Neural cell (in vitro differentiated cells): ENCODE measurements at regions not wholly inside any gene's neighbourhood (a gene's known extent, or its start where the extent isn't known, plus 50 kb on each side); places are given as distances from the start of the nearest gene placed in this dataset.

Source experiments
- H2AFZ ChIP-seq: fragments of 200-600, 300-800 bp; sonication (generic), shearing (Covaris generic); 2 replicates; pipeline ENCODE4 v1.6.0; 2014; ENCODE audit warnings: low read depth, mild to moderate bottlenecking, antibody characterized with exemption, low read length, moderate library complexity
- H3F3A ChIP-seq: fragments of 200-600 bp; shearing (Covaris generic); 2 replicates; pipeline ENCODE4 v1.6.1; 2016; ENCODE audit warnings: mild to moderate bottlenecking, moderate library complexity, mixed read lengths, antibody characterized with exemption, low read length; ENCODE audit not compliant: insufficient read depth, poor library complexity, severe bottlenecking
- H3K27ac ChIP-seq: fragments of 200-600, 300-800 bp; sonication (generic), shearing (Covaris generic); 2 replicates; pipeline ENCODE4 v1.5.1; 2014; ENCODE audit warnings: mild to moderate bottlenecking, low read length, moderate library complexity
- H3K27me3 ChIP-seq: fragments of 300-800, 200-600 bp; sonication (generic), shearing (Covaris generic); 2 replicates; pipeline ENCODE4 v1.6.0; 2014; ENCODE audit warnings: mild to moderate bottlenecking, low read depth, low read length, moderate library complexity; ENCODE audit not compliant: insufficient read depth
- H3K36me3 ChIP-seq: fragments of 300-800, 200-600 bp; sonication (generic), shearing (Covaris generic); 2 replicates; pipeline ENCODE4 v1.5.1; 2014; ENCODE audit warnings: mild to moderate bottlenecking, antibody characterized with exemption, low read length, moderate library complexity; ENCODE audit not compliant: insufficient read depth
- H3K4me2 ChIP-seq: fragments of 300-800, 200-600 bp; sonication (generic), shearing (Covaris generic); 2 replicates; pipeline ENCODE4 v1.6.0; 2014; ENCODE audit warnings: mild to moderate bottlenecking, low read length
- H3K4me3 ChIP-seq: fragments of 300-800, 200-600 bp; sonication (generic), shearing (Covaris generic); 2 replicates; pipeline ENCODE4 v1.5.1; 2014; ENCODE audit warnings: mild to moderate bottlenecking, low read length, moderate library complexity
- H3K79me2 ChIP-seq: fragments of 200-600 bp; shearing (Covaris generic); replicated peaks from 2 replicates; pipeline ENCODE4 v1.6.0; 2014; ENCODE audit warnings: mild to moderate bottlenecking, low read length, moderate library complexity; ENCODE audit not compliant: insufficient read depth
- H3K9ac ChIP-seq: fragments of 300-800, 200-600 bp; sonication (generic), shearing (Covaris generic); 2 replicates; pipeline ENCODE4 v1.6.1; 2016; ENCODE audit warnings: mild to moderate bottlenecking, low read length, mixed read lengths
- H3K9me2 ChIP-seq: fragments of 200-600 bp; shearing (Covaris generic); 2 replicates; pipeline ENCODE4 v1.6.1; 2016; ENCODE audit warnings: mild to moderate bottlenecking, low read length, mixed read lengths; ENCODE audit not compliant: insufficient read depth
- H3K9me3 ChIP-seq: fragments of 200-600, 300-800 bp; sonication (generic), shearing (Covaris generic); 2 replicates; pipeline ENCODE4 v1.6.1; 2016; ENCODE audit warnings: mild to moderate bottlenecking, mixed run types, low read length, moderate library complexity, mixed read lengths
- H4K20me1 ChIP-seq: fragments of 200-600 bp; shearing (Covaris generic); 2 replicates; pipeline ENCODE4 v1.6.1; 2016; ENCODE audit warnings: mild to moderate bottlenecking, mixed run types; ENCODE audit not compliant: insufficient read depth
- EP300 ChIP-seq: fragments of 450-650 bp; conservative IDR thresholded peaks from 2 replicates; pipeline ENCODE4 v1.6.1; 2014; ENCODE audit warnings: antibody characterized with exemption, mild to moderate bottlenecking, moderate library complexity; ENCODE audit not compliant: poor library complexity, severe bottlenecking
- EZH2 ChIP-seq: fragments of 200-600, 300-800 bp; shearing (Covaris generic), sonication (generic); IDR thresholded peaks from 2 replicates; pipeline ENCODE4 v1.6.1; 2014; ENCODE audit warnings: antibody characterized with exemption, low read length, borderline replicate concordance, mild to moderate bottlenecking; ENCODE audit not compliant: insufficient read depth, poor library complexity, severe bottlenecking
- MXI1 ChIP-seq: fragments of 450-650 bp; conservative IDR thresholded peaks from 2 replicates; pipeline ENCODE4 v1.6.1; 2014; ENCODE audit warnings: antibody characterized with exemption, mild to moderate bottlenecking; ENCODE audit not compliant: poor library complexity, severe bottlenecking
- POLR2AphosphoS5 ChIP-seq: IDR thresholded peaks from 2 replicates; pipeline ENCODE4 v1.6.1; 2012
- RAD21 ChIP-seq: fragments of 450-650 bp; conservative IDR thresholded peaks from 2 replicates; pipeline ENCODE4 v1.6.1; 2014; ENCODE audit warnings: antibody characterized with exemption, mild to moderate bottlenecking, moderate library complexity
- SMC3 ChIP-seq: fragments of 450-650 bp; conservative IDR thresholded peaks from 2 replicates; pipeline ENCODE4 v1.6.1; 2014; ENCODE audit warnings: antibody characterized with exemption, mild to moderate bottlenecking, moderate library complexity; ENCODE audit not compliant: poor library complexity
- TAF1 ChIP-seq: IDR thresholded peaks from 2 replicates; pipeline ENCODE4 v1.6.1; 2012; ENCODE audit warnings: low read depth
- TF ChIP-seq, protein P1 (sequence below): IDR thresholded peaks from 2 replicates; pipeline ENCODE4 v1.6.1; 2012; ENCODE audit warnings: borderline replicate concordance
- TF ChIP-seq, protein P2 (sequence below): fragments of 450-650 bp; IDR thresholded peaks from 2 replicates; pipeline ENCODE4 v1.5.1; 2014; ENCODE audit warnings: antibody characterized with exemption, mild to moderate bottlenecking, moderate library complexity; ENCODE audit not compliant: poor library complexity, severe bottlenecking

DNA sequence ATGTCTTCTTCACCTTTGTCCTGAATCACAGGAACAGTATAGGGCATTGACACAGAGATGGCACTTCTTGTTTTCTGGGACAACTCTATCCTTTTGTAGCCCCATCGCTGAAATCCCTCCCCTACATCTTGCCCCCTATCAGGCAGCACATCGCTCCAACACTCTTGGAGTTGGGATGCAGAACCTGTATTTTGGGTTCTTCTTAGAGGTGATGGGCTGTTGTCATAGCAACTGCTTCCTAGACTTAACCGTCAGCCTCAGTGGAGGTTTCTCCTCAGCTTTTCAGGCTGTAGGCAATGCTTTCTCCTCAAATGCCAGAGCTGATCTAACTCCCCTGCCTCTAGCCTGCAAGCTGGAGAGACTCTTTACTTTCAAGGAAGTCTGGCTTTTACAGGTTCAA, 99.9 kb upstream of the SPRED2 start:
- H3K27me3 ChIP-seq = no peaks in the 10 kb centered on the region
- H3K9me2 ChIP-seq = no peaks in the 10 kb centered on the region
- no peak for TF ChIP-seq MXI1
- H3K79me2 ChIP-seq = no peaks in the 10 kb centered on the region
- no peak overlapping the region for H3K4me3 ChIP-seq
- no peaks in the 10 kb centered on the region for H3K36me3 ChIP-seq
- H3K4me2 ChIP-seq = no peak overlapping the region
- H2AFZ ChIP-seq = no peak overlapping the region
- no peak overlapping the region for H3K27ac ChIP-seq
- no peaks in the 10 kb centered on the region for H3F3A ChIP-seq
- no peak overlapping the region for H3K9ac ChIP-seq
- H4K20me1 ChIP-seq = no peaks in the 10 kb centered on the region
- H3K9me3 ChIP-seq = no peaks in the 10 kb centered on the region

DNA sequence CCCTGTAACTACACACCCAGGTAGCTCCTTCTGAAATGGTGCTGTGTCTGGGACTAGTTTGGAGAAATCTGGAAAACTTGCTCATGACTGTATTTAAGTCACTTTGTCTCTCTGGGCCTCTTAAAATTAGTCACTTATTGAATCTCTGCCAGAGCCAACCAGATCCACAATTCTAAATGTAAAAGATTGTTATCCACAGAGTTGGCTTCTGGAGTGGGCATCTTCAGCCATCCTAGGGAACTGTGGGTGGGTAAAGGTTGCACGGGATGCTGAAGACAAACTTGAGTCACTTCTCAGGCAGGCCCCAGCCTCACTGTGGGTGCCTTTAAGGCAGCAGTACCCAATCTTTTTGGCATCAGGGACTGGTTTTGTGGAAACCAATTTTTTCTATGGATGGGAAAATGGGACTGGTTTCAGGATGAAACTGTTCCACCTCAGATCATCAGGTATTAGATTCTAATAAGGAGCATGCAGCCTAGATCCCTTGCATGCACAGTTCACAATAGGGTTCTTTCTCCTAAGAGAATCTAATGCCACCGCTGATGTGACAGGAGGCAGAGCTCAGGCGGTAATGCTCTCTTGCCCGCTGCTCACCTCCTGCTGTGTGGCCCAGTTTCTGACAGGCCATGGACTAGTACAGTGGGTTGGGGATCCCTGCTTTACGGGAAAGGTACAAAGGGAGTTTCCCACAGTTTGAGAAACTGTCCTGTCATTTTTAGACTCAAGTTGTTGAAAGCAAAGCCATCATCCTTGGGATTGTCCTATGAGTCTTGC, 98.3 kb upstream of the SPRED2 start:
- TF ChIP-seq EZH2 (no peak), RAD21 (no peak), TAF1 (no peak), MXI1 (no peak), SMC3 (no peak), POLR2AphosphoS5 (no peak)
- TF ChIP-seq, protein P1, sequence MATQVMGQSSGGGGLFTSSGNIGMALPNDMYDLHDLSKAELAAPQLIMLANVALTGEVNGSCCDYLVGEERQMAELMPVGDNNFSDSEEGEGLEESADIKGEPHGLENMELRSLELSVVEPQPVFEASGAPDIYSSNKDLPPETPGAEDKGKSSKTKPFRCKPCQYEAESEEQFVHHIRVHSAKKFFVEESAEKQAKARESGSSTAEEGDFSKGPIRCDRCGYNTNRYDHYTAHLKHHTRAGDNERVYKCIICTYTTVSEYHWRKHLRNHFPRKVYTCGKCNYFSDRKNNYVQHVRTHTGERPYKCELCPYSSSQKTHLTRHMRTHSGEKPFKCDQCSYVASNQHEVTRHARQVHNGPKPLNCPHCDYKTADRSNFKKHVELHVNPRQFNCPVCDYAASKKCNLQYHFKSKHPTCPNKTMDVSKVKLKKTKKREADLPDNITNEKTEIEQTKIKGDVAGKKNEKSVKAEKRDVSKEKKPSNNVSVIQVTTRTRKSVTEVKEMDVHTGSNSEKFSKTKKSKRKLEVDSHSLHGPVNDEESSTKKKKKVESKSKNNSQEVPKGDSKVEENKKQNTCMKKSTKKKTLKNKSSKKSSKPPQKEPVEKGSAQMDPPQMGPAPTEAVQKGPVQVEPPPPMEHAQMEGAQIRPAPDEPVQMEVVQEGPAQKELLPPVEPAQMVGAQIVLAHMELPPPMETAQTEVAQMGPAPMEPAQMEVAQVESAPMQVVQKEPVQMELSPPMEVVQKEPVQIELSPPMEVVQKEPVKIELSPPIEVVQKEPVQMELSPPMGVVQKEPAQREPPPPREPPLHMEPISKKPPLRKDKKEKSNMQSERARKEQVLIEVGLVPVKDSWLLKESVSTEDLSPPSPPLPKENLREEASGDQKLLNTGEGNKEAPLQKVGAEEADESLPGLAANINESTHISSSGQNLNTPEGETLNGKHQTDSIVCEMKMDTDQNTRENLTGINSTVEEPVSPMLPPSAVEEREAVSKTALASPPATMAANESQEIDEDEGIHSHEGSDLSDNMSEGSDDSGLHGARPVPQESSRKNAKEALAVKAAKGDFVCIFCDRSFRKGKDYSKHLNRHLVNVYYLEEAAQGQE = no peak
- Histone ChIP-seq H3K9ac (no peak overlapping the region), H3F3A (no peaks in the 10 kb centered on the region), H4K20me1 (no peaks in the 10 kb centered on the region), H3K36me3 (no peaks in the 10 kb centered on the region), H3K79me2 (no peaks in the 10 kb centered on the region), H3K27me3 (no peaks in the 10 kb centered on the region), H3K9me2 (no peaks in the 10 kb centered on the region), H3K4me3 (no peak overlapping the region), H3K4me2 (no peak overlapping the region), H3K27ac (no peak overlapping the region), H2AFZ (no peak overlapping the region), H3K9me3 (no peaks in the 10 kb centered on the region)

DNA sequence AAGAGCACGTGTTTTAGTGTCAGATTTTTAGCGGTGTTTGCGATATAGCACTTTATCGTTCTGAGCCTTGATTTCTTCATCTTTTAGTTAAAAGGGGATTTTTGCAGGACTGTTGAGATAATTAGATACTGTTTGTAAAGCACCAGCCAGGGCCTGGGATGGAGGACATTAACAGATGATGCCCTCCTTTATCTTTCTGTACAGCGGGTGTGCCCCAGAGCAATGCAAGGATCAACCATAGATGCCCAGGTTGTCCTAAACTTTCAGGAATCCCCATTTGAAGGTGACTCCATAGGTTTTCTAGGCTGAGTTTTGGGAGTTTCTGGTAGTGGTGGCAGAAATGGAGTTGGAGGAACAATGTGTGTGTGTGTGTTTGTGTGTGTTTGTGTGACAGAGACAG, 97.0 kb upstream of the SPRED2 start:
- H3K9me2 ChIP-seq = no peaks in the 10 kb centered on the region

More for the DNA sequence above, 97.0 kb upstream of the SPRED2 start:
- Histone ChIP-seq H3K27me3 (no peaks in the 10 kb centered on the region), H4K20me1 (no peaks in the 10 kb centered on the region), H3F3A (no peaks in the 10 kb centered on the region), H3K79me2 (no peaks in the 10 kb centered on the region), H2AFZ (no peak overlapping the region), H3K9me3 (no peaks in the 10 kb centered on the region), H3K9ac (no peak overlapping the region), H3K4me2 (no peak overlapping the region), H3K27ac (no peak overlapping the region), H3K36me3 (no peaks in the 10 kb centered on the region), H3K4me3 (no peak overlapping the region)
- TF ChIP-seq, protein P1 = no peak
- TF ChIP-seq EZH2 = no peak
- no peak for TF ChIP-seq RAD21
- TF ChIP-seq POLR2AphosphoS5 = no peak
- no peak for TF ChIP-seq TAF1
- TF ChIP-seq SMC3 = no peak
- no peak for TF ChIP-seq EP300
- no peak for TF ChIP-seq MXI1
- TF ChIP-seq, protein P2, sequence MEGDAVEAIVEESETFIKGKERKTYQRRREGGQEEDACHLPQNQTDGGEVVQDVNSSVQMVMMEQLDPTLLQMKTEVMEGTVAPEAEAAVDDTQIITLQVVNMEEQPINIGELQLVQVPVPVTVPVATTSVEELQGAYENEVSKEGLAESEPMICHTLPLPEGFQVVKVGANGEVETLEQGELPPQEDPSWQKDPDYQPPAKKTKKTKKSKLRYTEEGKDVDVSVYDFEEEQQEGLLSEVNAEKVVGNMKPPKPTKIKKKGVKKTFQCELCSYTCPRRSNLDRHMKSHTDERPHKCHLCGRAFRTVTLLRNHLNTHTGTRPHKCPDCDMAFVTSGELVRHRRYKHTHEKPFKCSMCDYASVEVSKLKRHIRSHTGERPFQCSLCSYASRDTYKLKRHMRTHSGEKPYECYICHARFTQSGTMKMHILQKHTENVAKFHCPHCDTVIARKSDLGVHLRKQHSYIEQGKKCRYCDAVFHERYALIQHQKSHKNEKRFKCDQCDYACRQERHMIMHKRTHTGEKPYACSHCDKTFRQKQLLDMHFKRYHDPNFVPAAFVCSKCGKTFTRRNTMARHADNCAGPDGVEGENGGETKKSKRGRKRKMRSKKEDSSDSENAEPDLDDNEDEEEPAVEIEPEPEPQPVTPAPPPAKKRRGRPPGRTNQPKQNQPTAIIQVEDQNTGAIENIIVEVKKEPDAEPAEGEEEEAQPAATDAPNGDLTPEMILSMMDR = no peak
